Thyroid gland (tissue), 4 donors: ENCODE measurements at regions not wholly inside any gene's neighbourhood (a gene's known extent, or its start where the extent isn't known, plus 50 kb on each side); places are given as distances from the start of the nearest gene placed in this dataset.

Experiments
- POLR2A ChIP-seq, 2 donors: fragments of 450-650 bp; IDR thresholded peaks; one replicate each; pipeline ENCODE4 v1.6.1; 2017; ENCODE audit warnings: antibody characterized with exemption in 2 of 2, mild to moderate bottlenecking in 2 of 2, moderate library complexity in 1 of 2
- TF ChIP-seq, protein P1 (sequence below), 6 experiments: fragments of 200-600 bp in 3 of 6; fragments of 450-650 bp in 3 of 6; sonication (generic) in 3 of 6; IDR thresholded peaks; one replicate each; pipeline ENCODE4 v1.5.1; 2016 to 2019; ENCODE audit warnings: antibody characterized with exemption in 6 of 6, mild to moderate bottlenecking in 2 of 6, inconsistent platforms in 1 of 6, moderate library complexity in 1 of 6

DNA sequence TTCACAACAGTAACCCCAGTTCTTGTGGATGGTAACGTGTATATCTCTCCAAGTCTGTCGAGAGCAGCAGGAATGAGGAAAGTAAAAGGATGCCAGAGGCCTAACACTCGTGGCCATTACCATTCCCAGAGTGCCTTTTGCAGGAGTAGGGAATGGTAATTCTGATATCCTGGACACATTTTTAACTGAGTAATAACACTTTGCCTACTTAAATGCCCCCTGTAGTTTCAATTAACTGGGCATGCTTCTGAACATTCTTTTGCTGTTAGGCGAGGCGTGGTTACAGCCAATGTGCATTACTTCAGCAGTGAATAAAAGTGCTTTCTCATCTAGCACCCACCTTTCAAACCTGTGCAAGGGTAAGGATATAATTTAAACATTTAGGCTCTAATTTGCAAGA is 258.5 kb upstream of the ADGRL2 start:
- TF ChIP-seq, protein P1, sequence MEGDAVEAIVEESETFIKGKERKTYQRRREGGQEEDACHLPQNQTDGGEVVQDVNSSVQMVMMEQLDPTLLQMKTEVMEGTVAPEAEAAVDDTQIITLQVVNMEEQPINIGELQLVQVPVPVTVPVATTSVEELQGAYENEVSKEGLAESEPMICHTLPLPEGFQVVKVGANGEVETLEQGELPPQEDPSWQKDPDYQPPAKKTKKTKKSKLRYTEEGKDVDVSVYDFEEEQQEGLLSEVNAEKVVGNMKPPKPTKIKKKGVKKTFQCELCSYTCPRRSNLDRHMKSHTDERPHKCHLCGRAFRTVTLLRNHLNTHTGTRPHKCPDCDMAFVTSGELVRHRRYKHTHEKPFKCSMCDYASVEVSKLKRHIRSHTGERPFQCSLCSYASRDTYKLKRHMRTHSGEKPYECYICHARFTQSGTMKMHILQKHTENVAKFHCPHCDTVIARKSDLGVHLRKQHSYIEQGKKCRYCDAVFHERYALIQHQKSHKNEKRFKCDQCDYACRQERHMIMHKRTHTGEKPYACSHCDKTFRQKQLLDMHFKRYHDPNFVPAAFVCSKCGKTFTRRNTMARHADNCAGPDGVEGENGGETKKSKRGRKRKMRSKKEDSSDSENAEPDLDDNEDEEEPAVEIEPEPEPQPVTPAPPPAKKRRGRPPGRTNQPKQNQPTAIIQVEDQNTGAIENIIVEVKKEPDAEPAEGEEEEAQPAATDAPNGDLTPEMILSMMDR (IDR thresholded peaks at IDR 0.05), result no peak
- TF ChIP-seq POLR2A (IDR thresholded peaks at IDR 0.05), result no peak
